ENCODE measurements at regions not wholly inside any gene's neighbourhood (a gene's known extent, or its start where the extent isn't known, plus 50 kb on each side); places are given as distances from the start of the nearest gene placed in this dataset.
"Not testable (repeated sequence)": the region's sequence is repeated elsewhere in the genome, so short reads cannot be mapped to it uniquely, and the experiment has no call there.

DNA sequence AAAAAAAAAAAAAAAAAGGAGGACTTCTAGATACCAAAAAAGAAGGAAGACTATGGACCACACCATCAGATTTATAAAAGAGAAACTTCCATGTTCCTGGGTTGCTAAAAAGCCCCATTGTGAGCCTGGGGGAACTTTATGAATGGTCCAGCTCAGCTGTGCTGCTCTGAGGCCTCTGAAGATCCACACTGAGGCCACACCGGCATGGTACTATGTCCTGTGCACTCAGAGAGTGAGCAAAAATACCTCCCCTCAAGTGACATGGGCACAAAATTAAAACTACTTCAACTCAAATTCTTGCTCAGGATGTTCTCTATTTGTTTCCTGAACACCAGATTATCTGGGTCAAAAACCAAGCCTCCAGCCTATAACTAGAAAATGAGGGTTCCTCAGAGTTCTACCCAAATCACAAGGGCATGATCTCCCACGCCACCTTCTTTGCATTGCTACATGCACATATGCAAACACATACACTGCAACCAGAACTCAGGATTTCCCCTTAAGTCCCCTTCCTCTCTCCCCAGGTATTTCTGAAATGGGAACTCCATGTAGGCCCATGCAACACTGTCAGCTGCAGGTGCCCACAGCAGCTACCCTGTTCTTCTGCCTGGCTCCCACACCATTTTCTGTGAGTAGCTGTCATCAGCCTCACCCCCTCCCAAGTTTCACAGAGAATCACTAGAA is 94.4 kb downstream of the SH3GLB1 start:
- Histone ChIP-seq H3K79me2 (replicated peaks; ENCODE audit: insufficient read depth) (no peaks in the 10 kb centered on the region), H3K27me3 (ENCODE audit: insufficient read depth) (no peaks in the 10 kb centered on the region), H3K27ac (ENCODE audit: low read depth) (no peak overlapping the region), H3K36me3 (ENCODE audit: insufficient read depth) (no peaks in the 10 kb centered on the region), H3K4me3 (no peak overlapping the region), H3K4me1 (ENCODE audit: insufficient read depth) (no peaks in the 10 kb centered on the region), H4K20me1 (replicated peaks; ENCODE audit: insufficient read depth) (no peaks in the 10 kb centered on the region), H3K4me2 (no peak overlapping the region), H2AFZ (no peak overlapping the region), H3F3A (replicated peaks; ENCODE audit: low read depth) (no peaks in the 10 kb centered on the region), H3K9me2 (ENCODE audit: insufficient read depth) (peaks cover 3% of the 10 kb centered on the region; the same call in 1 of the 2 replicates)
- H3K27me3 Mint-ChIP-seq (ENCODE audit: insufficient read depth, low read depth, poor library complexity), result peaks cover 4% of the 10 kb centered on the region
- H3K4me3 Mint-ChIP-seq, result no peak overlapping the region
- ATAC-seq, result no peak
- no peak overlapping the region for H3K27ac Mint-ChIP-seq
- no peaks in the 10 kb centered on the region for H3K4me1 Mint-ChIP-seq
- peaks cover 7% of the 10 kb centered on the region; the same call in 2 of the 3 replicates for H3K36me3 Mint-ChIP-seq (ENCODE audit: low read depth)
- H3K9me3 Mint-ChIP-seq, result peaks cover 9% of the 10 kb centered on the region; the same call in 1 of the 3 replicates
- DNase-seq (ENCODE audit: low spot score), result no peak
- TF ChIP-seq ZNF331 (CRISPR knock-in tag; IDR thresholded peaks at IDR 0.05; ENCODE audit: low read depth) (no peak), STAT1 (IDR thresholded peaks at IDR 0.05; ENCODE audit: unreplicated experiment) (no peak), EZH2phosphoT487 (IDR thresholded peaks at IDR 0.05; ENCODE audit: unreplicated experiment) (no peak), POLR2AphosphoS5 (IDR thresholded peaks at IDR 0.05; ENCODE audit: low read depth) (no peak), JUNB (IDR thresholded peaks at IDR 0.05; ENCODE audit: unreplicated experiment) (no peak)
- TF ChIP-seq, protein P1, sequence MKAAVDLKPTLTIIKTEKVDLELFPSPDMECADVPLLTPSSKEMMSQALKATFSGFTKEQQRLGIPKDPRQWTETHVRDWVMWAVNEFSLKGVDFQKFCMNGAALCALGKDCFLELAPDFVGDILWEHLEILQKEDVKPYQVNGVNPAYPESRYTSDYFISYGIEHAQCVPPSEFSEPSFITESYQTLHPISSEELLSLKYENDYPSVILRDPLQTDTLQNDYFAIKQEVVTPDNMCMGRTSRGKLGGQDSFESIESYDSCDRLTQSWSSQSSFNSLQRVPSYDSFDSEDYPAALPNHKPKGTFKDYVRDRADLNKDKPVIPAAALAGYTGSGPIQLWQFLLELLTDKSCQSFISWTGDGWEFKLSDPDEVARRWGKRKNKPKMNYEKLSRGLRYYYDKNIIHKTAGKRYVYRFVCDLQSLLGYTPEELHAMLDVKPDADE (IDR thresholded peaks at IDR 0.05), result no peak
- TF ChIP-seq, protein P2, sequence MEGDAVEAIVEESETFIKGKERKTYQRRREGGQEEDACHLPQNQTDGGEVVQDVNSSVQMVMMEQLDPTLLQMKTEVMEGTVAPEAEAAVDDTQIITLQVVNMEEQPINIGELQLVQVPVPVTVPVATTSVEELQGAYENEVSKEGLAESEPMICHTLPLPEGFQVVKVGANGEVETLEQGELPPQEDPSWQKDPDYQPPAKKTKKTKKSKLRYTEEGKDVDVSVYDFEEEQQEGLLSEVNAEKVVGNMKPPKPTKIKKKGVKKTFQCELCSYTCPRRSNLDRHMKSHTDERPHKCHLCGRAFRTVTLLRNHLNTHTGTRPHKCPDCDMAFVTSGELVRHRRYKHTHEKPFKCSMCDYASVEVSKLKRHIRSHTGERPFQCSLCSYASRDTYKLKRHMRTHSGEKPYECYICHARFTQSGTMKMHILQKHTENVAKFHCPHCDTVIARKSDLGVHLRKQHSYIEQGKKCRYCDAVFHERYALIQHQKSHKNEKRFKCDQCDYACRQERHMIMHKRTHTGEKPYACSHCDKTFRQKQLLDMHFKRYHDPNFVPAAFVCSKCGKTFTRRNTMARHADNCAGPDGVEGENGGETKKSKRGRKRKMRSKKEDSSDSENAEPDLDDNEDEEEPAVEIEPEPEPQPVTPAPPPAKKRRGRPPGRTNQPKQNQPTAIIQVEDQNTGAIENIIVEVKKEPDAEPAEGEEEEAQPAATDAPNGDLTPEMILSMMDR (conservative IDR thresholded peaks at IDR 0.05; ENCODE audit: low read depth in 2 of 2), result no peak
- TF ChIP-seq, protein P3, sequence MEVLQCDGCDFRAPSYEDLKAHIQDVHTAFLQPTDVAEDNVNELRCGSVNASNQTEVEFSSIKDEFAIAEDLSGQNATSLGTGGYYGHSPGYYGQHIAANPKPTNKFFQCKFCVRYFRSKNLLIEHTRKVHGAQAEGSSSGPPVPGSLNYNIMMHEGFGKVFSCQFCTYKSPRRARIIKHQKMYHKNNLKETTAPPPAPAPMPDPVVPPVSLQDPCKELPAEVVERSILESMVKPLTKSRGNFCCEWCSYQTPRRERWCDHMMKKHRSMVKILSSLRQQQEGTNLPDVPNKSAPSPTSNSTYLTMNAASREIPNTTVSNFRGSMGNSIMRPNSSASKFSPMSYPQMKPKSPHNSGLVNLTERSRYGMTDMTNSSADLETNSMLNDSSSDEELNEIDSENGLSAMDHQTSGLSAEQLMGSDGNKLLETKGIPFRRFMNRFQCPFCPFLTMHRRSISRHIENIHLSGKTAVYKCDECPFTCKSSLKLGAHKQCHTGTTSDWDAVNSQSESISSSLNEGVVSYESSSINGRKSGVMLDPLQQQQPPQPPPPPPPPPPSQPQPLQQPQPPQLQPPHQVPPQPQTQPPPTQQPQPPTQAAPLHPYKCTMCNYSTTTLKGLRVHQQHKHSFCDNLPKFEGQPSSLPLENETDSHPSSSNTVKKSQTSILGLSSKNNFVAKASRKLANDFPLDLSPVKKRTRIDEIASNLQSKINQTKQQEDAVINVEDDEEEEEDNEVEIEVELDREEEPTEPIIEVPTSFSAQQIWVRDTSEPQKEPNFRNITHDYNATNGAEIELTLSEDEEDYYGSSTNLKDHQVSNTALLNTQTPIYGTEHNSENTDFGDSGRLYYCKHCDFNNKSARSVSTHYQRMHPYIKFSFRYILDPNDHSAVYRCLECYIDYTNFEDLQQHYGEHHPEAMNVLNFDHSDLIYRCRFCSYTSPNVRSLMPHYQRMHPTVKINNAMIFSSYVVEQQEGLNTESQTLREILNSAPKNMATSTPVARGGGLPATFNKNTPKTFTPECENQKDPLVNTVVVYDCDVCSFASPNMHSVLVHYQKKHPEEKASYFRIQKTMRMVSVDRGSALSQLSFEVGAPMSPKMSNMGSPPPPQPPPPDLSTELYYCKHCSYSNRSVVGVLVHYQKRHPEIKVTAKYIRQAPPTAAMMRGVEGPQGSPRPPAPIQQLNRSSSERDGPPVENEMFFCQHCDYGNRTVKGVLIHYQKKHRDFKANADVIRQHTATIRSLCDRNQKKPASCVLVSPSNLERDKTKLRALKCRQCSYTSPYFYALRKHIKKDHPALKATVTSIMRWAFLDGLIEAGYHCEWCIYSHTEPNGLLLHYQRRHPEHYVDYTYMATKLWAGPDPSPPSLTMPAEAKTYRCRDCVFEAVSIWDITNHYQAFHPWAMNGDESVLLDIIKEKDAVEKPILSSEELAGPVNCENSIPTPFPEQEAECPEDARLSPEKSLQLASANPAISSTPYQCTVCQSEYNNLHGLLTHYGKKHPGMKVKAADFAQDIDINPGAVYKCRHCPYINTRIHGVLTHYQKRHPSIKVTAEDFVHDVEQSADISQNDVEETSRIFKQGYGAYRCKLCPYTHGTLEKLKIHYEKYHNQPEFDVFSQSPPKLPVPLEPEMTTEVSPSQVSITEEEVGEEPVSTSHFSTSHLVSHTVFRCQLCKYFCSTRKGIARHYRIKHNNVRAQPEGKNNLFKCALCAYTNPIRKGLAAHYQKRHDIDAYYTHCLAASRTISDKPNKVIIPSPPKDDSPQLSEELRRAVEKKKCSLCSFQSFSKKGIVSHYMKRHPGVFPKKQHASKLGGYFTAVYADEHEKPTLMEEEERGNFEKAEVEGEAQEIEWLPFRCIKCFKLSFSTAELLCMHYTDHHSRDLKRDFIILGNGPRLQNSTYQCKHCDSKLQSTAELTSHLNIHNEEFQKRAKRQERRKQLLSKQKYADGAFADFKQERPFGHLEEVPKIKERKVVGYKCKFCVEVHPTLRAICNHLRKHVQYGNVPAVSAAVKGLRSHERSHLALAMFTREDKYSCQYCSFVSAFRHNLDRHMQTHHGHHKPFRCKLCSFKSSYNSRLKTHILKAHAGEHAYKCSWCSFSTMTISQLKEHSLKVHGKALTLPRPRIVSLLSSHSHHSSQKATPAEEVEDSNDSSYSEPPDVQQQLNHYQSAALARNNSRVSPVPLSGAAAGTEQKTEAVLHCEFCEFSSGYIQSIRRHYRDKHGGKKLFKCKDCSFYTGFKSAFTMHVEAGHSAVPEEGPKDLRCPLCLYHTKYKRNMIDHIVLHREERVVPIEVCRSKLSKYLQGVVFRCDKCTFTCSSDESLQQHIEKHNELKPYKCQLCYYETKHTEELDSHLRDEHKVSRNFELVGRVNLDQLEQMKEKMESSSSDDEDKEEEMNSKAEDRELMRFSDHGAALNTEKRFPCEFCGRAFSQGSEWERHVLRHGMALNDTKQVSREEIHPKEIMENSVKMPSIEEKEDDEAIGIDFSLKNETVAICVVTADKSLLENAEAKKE (CRISPR knock-in tag; IDR thresholded peaks at IDR 0.05), result no peak
- TF ChIP-seq, protein P4, sequence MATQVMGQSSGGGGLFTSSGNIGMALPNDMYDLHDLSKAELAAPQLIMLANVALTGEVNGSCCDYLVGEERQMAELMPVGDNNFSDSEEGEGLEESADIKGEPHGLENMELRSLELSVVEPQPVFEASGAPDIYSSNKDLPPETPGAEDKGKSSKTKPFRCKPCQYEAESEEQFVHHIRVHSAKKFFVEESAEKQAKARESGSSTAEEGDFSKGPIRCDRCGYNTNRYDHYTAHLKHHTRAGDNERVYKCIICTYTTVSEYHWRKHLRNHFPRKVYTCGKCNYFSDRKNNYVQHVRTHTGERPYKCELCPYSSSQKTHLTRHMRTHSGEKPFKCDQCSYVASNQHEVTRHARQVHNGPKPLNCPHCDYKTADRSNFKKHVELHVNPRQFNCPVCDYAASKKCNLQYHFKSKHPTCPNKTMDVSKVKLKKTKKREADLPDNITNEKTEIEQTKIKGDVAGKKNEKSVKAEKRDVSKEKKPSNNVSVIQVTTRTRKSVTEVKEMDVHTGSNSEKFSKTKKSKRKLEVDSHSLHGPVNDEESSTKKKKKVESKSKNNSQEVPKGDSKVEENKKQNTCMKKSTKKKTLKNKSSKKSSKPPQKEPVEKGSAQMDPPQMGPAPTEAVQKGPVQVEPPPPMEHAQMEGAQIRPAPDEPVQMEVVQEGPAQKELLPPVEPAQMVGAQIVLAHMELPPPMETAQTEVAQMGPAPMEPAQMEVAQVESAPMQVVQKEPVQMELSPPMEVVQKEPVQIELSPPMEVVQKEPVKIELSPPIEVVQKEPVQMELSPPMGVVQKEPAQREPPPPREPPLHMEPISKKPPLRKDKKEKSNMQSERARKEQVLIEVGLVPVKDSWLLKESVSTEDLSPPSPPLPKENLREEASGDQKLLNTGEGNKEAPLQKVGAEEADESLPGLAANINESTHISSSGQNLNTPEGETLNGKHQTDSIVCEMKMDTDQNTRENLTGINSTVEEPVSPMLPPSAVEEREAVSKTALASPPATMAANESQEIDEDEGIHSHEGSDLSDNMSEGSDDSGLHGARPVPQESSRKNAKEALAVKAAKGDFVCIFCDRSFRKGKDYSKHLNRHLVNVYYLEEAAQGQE (IDR thresholded peaks at IDR 0.05; ENCODE audit: unreplicated experiment), result no peak

DNA sequence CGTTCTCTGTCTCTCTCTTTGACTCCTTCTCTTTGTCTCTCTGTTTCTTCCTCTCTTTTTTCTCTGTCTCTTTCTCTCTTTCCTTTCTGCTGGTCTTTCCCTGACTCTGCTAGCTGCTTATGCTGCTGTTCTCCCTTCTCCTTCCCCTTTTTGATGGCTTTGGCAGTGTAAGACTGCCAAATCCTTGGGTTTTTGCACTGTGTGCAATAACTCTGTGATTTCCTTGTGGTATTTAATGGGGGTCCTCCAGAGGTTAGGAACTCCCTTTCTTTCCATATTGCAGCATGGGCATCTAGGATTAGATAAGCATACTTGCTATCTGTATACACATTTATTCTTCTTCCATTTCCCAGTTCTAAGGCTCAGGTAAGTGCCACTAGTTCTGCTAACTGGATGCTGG is 99.3 kb downstream of the SH3GLB1 start:
- H3F3A ChIP-seq (replicated peaks; ENCODE audit: low read depth); H3K9me2 ChIP-seq (ENCODE audit: insufficient read depth); H3K4me3 Mint-ChIP-seq; H3K9me3 Mint-ChIP-seq; H2AFZ ChIP-seq; H3K4me1 ChIP-seq (ENCODE audit: insufficient read depth); H4K20me1 ChIP-seq (replicated peaks; ENCODE audit: insufficient read depth); ATAC-seq; H3K4me3 ChIP-seq; DNase-seq (ENCODE audit: low spot score); H3K27ac ChIP-seq (ENCODE audit: low read depth); H3K36me3 Mint-ChIP-seq (ENCODE audit: low read depth); H3K27me3 ChIP-seq (ENCODE audit: insufficient read depth); H3K27ac Mint-ChIP-seq; H3K36me3 ChIP-seq (ENCODE audit: insufficient read depth); H3K4me1 Mint-ChIP-seq; H3K27me3 Mint-ChIP-seq (ENCODE audit: insufficient read depth, low read depth, poor library complexity); H3K79me2 ChIP-seq (replicated peaks; ENCODE audit: insufficient read depth); H3K4me2 ChIP-seq: not testable (repeated sequence)
